D721Med (cell line): ENCODE measurements at regions not wholly inside any gene's neighbourhood (a gene's known extent, or its start where the extent isn't known, plus 50 kb on each side); places are given as distances from the start of the nearest gene placed in this dataset.

Source experiments
- DNase-seq: peaks from one replicate; pipeline ENCODE4 v3.0.0; 2011; ENCODE audit warnings: low spot score; ENCODE audit not compliant: insufficient read length
- FAIRE-seq: peaks from 2 replicates; lab custom pipeline; 2011; peaks lifted over from hg19 to GRCh38; lab: Jason Lieb, UNC
- TF ChIP-seq, protein P1 (sequence below): IDR thresholded peaks from 2 replicates; pipeline ENCODE4 v1.5.1; 2012; ENCODE audit warnings: mild to moderate bottlenecking, control low read depth; ENCODE audit not compliant: insufficient read depth; ENCODE audit errors: missing control alignments

DNA sequence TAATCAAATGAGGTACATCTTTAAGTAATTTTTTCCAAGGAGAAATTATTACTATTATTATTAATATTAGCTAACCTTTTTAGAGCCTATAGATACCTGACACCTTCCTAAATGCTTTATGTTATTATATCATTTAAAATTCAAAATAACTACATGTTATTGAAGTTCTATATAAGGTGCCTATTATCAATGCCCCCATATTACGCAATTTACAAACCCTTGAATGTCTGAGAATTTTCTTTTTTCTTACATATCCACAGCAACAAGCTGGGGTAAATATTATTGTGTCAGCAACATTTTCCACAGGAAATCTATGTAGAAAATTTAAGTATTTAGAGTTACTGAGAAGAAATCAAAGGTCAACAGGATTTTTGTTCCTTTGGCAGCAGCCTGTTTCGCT, 327.3 kb downstream of the NXPE2 start:
- FAIRE-seq (no peak), DNase-seq (no peak)
- TF ChIP-seq, protein P1, sequence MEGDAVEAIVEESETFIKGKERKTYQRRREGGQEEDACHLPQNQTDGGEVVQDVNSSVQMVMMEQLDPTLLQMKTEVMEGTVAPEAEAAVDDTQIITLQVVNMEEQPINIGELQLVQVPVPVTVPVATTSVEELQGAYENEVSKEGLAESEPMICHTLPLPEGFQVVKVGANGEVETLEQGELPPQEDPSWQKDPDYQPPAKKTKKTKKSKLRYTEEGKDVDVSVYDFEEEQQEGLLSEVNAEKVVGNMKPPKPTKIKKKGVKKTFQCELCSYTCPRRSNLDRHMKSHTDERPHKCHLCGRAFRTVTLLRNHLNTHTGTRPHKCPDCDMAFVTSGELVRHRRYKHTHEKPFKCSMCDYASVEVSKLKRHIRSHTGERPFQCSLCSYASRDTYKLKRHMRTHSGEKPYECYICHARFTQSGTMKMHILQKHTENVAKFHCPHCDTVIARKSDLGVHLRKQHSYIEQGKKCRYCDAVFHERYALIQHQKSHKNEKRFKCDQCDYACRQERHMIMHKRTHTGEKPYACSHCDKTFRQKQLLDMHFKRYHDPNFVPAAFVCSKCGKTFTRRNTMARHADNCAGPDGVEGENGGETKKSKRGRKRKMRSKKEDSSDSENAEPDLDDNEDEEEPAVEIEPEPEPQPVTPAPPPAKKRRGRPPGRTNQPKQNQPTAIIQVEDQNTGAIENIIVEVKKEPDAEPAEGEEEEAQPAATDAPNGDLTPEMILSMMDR: no peak

DNA sequence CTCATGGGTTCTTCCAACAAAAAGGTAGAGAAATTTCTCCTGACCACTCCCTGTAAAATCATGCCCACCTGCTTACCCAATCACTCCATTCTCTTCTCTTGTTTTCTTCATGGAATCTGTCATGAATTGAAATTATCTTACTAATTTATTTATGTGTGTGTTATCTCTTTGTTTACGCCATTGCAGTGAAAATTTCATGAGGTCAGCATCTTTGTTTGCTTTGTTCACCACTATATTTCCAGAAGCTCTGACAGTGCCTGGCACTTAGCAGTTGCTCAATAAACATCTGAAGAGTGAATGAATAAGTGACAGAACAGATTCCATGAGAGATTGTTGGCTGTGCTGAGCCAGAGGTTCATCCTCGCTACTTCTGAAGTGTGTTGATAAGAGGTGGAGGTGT, 329.5 kb downstream of the NXPE2 start:
- no peak for DNase-seq
- TF ChIP-seq, protein P1: no peak
- no peak for FAIRE-seq

DNA sequence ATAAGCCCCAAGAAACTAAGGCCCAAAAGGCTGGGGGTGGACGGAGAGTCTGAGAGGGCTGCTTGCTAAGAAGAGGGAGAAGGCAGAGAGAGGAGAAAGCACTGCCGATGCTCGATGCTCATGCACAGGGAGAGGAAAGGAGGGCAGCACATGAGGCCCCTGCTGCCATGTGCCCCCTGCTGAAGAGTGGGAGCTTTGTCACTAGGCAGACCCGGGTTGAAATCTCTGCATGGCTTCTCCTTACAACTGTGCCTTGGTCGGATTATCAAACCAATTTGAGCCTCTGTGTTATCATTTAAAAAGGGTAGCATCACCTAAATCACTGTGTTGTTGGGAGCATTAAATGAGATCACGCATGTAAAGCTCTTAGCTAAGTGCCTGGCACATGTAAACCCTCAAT, 330.5 kb downstream of the NXPE2 start:
- TF ChIP-seq, protein P1: peak; percentile 20
- no peak for DNase-seq
- FAIRE-seq: peak; percentile 90

DNA sequence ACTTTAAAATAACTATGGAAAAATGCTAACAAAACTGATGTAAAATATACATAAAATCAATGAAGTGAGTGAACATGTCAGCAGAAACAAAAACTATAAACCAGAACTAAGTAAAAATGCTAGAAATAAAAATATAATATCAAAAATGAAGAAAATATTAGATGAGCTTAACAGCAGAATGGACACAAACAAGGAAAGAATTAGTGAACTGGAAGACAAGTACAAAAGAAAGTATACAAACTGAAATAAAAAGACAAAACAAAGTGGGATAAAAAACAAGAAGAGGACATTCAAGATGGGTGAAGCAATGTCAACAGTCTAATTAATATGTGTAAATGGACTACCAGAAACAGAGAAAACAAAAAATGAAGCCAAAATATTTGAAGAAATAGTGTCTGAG, 339.2 kb downstream of the NXPE2 start:
- TF ChIP-seq, protein P1: no peak
- no peak for FAIRE-seq

DNA sequence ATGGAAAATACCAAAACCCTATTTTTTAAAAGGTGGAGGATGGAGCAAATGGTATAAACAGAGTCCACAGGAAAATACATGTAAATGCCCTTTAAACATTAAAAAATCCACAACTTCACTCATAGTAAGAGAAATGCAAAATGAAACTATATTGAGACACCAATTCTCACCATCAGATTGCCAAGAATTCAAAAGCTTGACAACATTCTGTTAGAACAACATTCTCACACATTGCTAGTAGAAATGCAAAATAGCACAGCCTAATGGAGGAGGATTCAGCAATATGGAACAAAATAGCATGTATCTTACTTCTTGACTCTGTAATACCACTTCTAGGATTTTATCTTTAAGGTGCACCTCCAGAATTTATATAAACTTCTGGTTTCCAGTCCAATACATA, 351.8 kb downstream of the NXPE2 start:
- no peak for FAIRE-seq
- TF ChIP-seq, protein P1: no peak
- DNase-seq: no peak

More for the DNA sequence above, 339.2 kb downstream of the NXPE2 start:
- no peak for DNase-seq

DNA sequence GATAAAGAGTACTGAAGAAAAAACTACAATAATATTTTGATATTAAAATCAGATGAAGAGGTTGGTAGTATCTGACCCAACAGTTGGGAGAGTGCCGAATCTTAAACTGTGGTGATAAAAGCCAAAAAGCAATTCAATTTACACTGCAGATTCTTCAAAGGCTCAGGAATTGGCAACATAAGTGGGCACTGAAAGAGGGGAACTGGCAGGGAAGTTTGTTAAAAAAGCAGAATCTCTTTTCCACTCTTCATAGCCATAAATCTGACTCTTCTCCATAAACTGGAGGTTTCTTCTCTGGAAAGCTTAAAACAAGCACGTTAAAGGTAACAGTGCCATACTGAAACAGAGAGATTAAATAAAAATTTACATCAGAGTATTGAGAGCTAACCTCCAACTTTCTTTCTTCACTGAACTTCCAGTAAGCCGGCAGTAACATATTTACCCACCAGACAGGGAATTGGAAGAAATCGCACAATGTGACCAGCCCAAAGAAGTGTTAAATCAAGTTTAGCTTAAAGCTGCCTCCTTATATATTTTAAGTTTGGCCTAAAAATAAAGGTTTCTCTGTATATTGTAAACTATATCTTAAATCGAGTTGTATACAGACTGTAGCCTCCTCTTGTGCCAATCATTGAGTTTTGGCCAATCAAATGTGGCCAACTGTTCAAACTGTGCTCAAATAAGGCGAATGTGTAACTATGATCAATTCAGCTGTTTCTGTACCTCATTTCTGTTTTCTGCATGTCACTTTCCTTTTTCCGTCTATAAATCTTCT, 358.3 kb downstream of the NXPE2 start:
- TF ChIP-seq, protein P1: no peak
- no peak for FAIRE-seq
- DNase-seq: no peak

DNA sequence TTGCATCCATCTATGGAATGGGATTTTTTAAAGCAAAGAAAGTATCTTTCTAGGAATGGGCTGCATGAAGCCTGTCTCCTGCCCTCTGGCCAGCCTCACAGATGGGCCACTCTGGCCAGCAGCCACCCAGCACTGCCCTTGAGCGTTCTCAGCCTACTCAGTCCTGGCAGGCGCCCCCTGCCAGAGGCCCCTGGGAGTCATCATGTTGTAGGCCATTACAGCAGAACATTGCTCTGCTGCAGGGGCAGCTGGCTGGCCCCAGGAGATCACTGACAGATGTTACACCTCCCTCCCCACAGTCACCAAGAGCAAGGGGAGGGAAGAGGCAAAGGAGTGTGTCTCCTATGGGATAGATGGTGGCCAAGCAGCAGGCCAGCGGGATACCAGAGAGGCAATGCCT, 363.7 kb downstream of the NXPE2 start:
- no peak for FAIRE-seq

More for the DNA sequence above, 363.7 kb downstream of the NXPE2 start:
- no peak for DNase-seq
- TF ChIP-seq, protein P1: no peak
